SJSA1 (cell line): ENCODE measurements at regions not wholly inside any gene's neighbourhood (a gene's known extent, or its start where the extent isn't known, plus 50 kb on each side); places are given as distances from the start of the nearest gene placed in this dataset.

Experiments
- DNase-seq, 2 experiments: peaks; one replicate each; pipeline ENCODE4 v3.0.0-alpha.2; 2015 to 2020; ENCODE audit warnings: low spot score in 2 of 2, low read depth in 1 of 2
- H3K27ac ChIP-seq: fragments of 250-450 bp; sonication (Bioruptor Pico); 2 replicates; pipeline ENCODE4 v1.5.1; 2020; ENCODE audit warnings: mild to moderate bottlenecking, moderate library complexity
- H3K27me3 ChIP-seq: fragments of 250-450 bp; sonication (Bioruptor Pico); replicated peaks from 2 replicates; pipeline ENCODE4 v1.5.1; 2020; ENCODE audit warnings: mild to moderate bottlenecking, moderate library complexity
- H3K36me3 ChIP-seq: fragments of 250-450 bp; sonication (Bioruptor Pico); 2 replicates; pipeline ENCODE4 v1.5.1; 2020; ENCODE audit warnings: mild to moderate bottlenecking
- H3K4me1 ChIP-seq: fragments of 250-450 bp; sonication (Bioruptor Pico); replicated peaks from 2 replicates; pipeline ENCODE4 v1.6.1; 2021; ENCODE audit warnings: mild to moderate bottlenecking
- H3K4me3 ChIP-seq: fragments of 250-450 bp; sonication (Bioruptor Pico); 2 replicates; pipeline ENCODE4 v1.5.1; 2020; ENCODE audit warnings: mild to moderate bottlenecking
- H3K9me3 ChIP-seq: fragments of 250-450 bp; sonication (Bioruptor Pico); replicated peaks from 2 replicates; pipeline ENCODE4 v1.5.1; 2020; ENCODE audit warnings: mild to moderate bottlenecking

DNA sequence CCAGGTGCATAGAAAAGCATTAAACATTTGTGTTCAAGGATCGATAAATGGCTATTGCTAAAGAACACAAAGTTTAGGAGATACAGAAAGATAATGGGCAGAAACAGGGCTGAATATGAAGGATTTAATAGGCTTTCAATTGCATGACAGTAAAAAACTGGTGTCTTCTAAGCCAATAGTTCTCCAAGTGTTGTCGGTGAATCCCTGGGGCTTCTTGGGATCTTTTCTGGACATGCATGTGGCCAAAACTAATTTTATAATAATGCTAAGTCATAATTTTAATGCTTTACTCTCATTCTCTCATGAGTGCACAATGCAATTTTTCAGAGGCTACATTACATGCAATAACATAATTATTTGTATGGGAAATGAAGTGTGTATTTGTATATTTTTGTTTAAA is 521.1 kb upstream of the ANKRD30A start:
- Histone ChIP-seq H3K27me3 (no peaks in the 10 kb centered on the region), H3K27ac (no peak overlapping the region), H3K4me3 (no peak overlapping the region), H3K9me3 (no peaks in the 10 kb centered on the region), H3K36me3 (no peaks in the 10 kb centered on the region), H3K4me1 (peaks cover 37% of the 10 kb centered on the region)
- no peak for DNase-seq

DNA sequence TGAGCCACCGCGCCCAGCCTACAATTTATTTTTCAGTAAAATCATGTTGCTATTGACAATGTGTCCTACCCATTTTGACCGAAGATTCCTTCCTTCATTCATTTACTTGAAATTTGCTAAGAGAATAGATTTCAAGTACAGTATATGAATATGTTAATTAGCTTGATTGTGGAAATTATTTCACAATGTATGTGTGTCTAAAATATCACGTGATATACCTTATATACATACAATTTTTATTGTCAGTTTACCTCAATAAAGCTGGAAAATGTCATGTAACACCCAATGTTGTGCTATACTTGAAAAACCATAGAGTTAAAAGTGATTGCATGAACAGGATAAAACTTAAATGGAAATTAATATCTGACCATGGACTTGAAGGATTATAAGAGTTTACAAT is 521.7 kb upstream of the ANKRD30A start:
- H3K9me3 ChIP-seq = no peaks in the 10 kb centered on the region
- no peak overlapping the region for H3K27ac ChIP-seq
- no peaks in the 10 kb centered on the region for H3K27me3 ChIP-seq
- no peak overlapping the region for H3K4me3 ChIP-seq
- DNase-seq = no peak
- H3K4me1 ChIP-seq = peaks cover 31% of the 10 kb centered on the region
- no peaks in the 10 kb centered on the region for H3K36me3 ChIP-seq

DNA sequence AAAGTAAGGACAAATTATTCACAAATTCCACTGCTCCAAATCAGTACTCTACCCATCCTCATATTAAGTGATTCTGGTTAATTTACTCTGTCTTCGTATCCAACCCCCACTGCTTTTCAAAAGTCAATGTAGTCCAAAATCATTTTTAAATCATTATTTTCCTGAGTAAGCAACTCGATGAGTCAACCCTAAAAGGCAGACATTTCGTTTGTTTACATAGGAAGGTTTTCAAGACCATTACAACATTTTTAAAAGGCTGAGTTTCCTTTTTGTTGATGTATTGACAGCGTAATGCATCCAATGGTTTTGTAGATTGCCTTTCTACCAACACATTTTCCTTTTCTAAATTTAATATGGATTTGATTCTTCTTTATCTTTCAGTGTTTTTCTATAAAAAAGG is 523.0 kb upstream of the ANKRD30A start:
- peak in 1 of 2 experiments; percentile 52 for DNase-seq
- Histone ChIP-seq H3K27ac (no peak overlapping the region), H3K36me3 (no peaks in the 10 kb centered on the region)

DNA sequence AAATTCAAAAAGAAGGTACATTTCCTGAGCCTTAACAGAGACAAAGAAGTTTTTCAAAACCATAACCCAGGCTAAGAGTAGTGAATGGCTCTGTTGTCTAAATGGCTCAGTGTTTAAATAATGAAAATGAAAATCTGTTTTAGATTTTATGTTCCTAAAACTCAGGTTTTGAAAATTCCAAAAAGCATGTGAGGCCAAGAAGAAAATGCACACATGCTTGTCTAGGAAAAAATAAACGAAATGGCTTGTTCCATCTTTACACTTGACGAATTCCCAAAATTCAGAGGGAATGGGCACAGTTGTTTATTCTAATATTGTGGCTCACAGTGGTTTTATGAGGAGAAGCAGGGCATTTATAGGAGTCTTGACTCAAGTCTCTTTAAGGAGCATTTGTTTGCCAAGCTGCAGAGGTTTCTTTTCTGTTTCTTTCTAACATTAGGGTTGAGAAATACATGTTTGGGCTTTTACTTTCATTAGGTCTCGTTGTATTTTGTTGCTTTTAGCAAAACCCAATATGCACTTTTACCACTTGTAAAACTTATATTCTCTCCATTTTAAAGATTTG is 527.6 kb upstream of the ANKRD30A start:
- Histone ChIP-seq H3K9me3 (no peaks in the 10 kb centered on the region), H3K4me3 (no peak overlapping the region), H3K27ac (no peak overlapping the region), H3K4me1 (peaks cover 9% of the 10 kb centered on the region), H3K27me3 (no peaks in the 10 kb centered on the region), H3K36me3 (no peaks in the 10 kb centered on the region)
- no peak for DNase-seq

More for the DNA sequence above, 523.0 kb upstream of the ANKRD30A start:
- no peaks in the 10 kb centered on the region for H3K27me3 ChIP-seq
- H3K9me3 ChIP-seq = no peaks in the 10 kb centered on the region
- H3K4me3 ChIP-seq = no peak overlapping the region
- peaks cover 19% of the 10 kb centered on the region for H3K4me1 ChIP-seq

DNA sequence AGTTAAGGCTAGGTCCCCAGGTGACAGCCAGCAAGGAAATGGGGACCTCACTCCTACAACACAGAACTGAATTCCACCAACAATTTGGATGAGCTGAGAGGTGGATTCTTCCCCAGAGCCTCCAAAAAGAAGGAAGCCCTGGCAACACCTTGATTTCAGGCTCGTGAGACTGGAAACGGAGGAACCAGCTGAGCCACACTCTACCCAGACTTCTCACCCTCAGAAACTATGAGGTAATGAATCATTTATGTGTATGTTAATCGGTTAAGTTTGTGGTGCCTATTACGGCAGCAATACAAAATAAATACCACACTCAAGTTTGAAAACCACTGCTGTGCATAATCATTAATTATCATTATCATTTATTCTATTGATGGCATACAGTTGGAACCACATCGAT is 532.4 kb upstream of the ANKRD30A start:
- Histone ChIP-seq H3K27ac (no peak overlapping the region), H3K36me3 (no peaks in the 10 kb centered on the region), H3K4me1 (no peaks in the 10 kb centered on the region), H3K27me3 (no peaks in the 10 kb centered on the region), H3K4me3 (no peak overlapping the region), H3K9me3 (no peaks in the 10 kb centered on the region)
- DNase-seq = no peak

DNA sequence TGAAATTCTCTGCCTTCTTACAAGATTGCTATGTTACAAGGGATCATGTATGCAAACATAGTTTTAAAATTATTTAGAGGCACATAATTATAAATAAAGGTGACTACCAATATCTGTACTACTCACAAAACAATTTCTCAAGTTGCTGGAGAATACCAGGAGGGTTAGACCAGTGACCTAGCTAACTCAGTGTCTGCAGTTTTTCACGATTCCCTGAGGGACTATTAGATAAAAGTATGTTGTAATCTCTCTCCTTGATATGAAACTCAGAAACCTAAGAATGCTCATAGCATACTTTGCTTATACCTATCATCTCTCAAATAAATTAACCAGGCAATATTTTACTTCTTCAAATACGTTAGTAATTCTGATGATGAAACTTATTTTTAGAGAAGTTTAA is 534.0 kb upstream of the ANKRD30A start:
- H3K9me3 ChIP-seq = no peaks in the 10 kb centered on the region
- no peaks in the 10 kb centered on the region for H3K4me1 ChIP-seq
- H3K4me3 ChIP-seq = no peak overlapping the region
- H3K27ac ChIP-seq = no peak overlapping the region
- no peaks in the 10 kb centered on the region for H3K27me3 ChIP-seq
- no peak for DNase-seq
- H3K36me3 ChIP-seq = no peaks in the 10 kb centered on the region

DNA sequence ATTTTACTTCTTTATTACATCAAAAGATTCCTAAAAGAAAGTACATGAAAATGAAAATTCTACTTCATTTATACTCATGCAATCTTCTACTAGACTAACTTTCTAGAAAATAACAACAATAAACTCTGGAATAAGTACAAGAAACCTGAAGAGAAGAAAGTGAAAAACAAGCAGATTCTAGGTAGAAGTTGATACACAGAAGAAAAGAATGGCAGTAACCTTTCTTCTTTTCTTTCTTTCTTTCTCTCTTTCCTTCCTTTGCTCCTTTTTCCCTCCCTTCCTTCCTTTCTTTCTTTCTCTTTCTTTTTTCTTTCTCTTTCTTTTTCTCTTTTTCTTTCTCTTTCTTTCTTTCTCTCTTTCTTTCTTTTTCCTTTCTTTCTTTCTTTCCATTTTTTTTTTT is 541.7 kb upstream of the ANKRD30A start:
- no peaks in the 10 kb centered on the region for H3K9me3 ChIP-seq
- H3K27ac ChIP-seq = no peak overlapping the region
- H3K36me3 ChIP-seq = no peaks in the 10 kb centered on the region
- H3K4me1 ChIP-seq = peaks cover 10% of the 10 kb centered on the region
- no peaks in the 10 kb centered on the region for H3K27me3 ChIP-seq
- H3K4me3 ChIP-seq = no peak overlapping the region
- no peak for DNase-seq

DNA sequence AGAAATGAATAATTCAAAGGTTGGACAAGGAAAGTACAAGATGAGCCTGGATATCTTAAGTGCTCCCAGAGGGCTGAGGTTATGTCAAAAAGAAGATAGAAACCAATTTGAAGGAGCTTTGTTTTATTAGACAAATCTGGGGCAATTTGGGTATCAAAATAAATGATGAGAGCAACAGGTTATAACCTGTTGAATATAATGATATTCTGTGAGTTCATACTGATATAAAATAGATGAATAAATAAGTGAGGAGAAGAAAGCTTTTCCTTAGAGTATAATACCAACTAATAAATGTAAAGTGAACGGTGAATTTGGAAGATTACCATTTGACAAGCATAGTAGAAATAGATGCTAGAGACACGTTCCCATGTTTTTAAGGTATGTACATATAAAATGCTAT is 544.2 kb upstream of the ANKRD30A start:
- H3K4me1 ChIP-seq = peaks cover 19% of the 10 kb centered on the region
- H3K27ac ChIP-seq = no peak overlapping the region
- H3K9me3 ChIP-seq = no peaks in the 10 kb centered on the region
- no peak overlapping the region for H3K4me3 ChIP-seq
- H3K36me3 ChIP-seq = no peaks in the 10 kb centered on the region
- no peaks in the 10 kb centered on the region for H3K27me3 ChIP-seq
- no peak for DNase-seq

DNA sequence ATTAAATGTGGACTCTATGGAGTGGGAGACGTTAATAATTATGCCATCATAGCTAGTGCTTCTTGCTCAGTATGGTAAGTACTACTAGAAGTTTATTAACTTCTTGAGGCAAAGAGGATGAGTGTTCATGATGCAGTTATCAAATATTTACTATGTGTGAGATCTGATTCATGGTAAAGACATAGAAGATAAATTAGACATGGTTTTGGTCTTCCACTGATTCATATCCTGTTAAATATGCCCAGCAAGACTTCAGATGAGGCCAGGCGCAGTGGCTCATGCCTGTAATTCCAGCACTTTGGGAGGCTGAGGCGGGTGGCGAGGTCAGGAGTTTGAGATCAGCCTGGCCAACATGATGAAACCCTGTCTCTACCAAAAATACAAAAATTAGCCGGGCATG is 547.1 kb upstream of the ANKRD30A start:
- Histone ChIP-seq H3K27ac (no peak overlapping the region), H3K36me3 (no peaks in the 10 kb centered on the region), H3K4me3 (no peak overlapping the region), H3K9me3 (no peaks in the 10 kb centered on the region), H3K4me1 (peaks cover 23% of the 10 kb centered on the region), H3K27me3 (no peaks in the 10 kb centered on the region)
- DNase-seq = no peak

DNA sequence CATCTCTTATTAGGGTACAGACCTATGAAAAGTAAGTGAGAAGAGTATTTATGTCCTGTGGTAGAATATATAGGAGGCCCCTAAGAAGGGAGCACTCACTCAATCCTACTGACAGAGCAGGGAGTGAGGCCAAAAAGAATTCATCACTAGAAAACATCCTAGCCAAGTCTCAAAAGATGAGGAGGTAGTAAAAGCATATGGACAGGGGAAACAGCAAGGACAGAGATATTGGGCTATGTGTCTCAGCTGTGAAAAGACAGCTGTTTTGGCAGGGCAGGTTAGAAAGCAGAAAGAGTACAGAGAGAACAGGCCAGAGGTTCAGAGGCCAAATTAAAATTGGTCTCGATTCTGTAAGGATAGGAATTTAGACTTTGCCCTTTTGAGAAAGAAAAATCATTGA is 548.3 kb upstream of the ANKRD30A start:
- Histone ChIP-seq H3K4me1 (peaks cover 23% of the 10 kb centered on the region), H3K36me3 (no peaks in the 10 kb centered on the region), H3K4me3 (no peak overlapping the region), H3K27ac (no peak overlapping the region), H3K27me3 (no peaks in the 10 kb centered on the region), H3K9me3 (no peaks in the 10 kb centered on the region)
- DNase-seq = no peak

DNA sequence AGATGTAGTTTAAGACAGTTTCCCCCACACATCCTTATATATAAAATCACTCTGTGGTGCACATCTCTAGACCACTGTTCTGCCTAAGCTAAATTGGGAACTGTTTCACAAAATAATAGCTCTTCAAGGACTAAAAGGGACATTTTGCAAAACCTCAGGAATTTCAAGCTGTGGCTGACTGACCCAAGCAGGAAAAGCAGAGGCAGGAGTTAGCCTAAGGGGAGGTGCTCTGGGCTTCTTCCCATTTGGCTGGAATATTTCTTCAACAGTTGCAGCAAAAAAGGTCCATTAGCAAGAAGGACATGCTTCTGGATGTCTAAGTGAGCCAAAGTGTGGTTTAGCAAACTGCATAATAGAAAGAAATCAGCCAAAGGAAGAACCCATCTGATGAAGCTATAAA is 551.2 kb upstream of the ANKRD30A start:
- Histone ChIP-seq H3K4me1 (peaks cover 13% of the 10 kb centered on the region), H3K4me3 (no peak overlapping the region), H3K27me3 (no peaks in the 10 kb centered on the region), H3K36me3 (no peaks in the 10 kb centered on the region), H3K9me3 (no peaks in the 10 kb centered on the region), H3K27ac (no peak overlapping the region)
- DNase-seq = no peak

DNA sequence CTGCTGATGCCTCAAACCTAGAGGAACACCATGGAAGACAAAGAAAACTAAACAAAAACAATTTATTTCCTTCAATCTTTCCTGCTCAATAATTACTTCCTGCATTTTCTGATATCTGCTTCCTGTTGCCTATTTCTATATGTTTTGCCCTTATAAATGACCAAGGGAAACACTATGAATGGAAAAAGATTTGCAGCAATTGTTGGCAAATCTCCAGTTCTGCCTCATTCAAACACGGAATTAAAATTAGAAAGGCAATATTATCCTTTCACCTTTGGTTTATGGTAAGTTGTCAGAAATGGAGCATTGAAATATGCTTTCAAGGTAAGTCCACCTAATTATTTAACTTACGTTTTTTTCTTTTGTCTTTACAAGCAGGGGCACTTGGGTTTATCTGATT is 552.2 kb upstream of the ANKRD30A start:
- H3K27ac ChIP-seq = no peak overlapping the region
- H3K4me1 ChIP-seq = peaks cover 8% of the 10 kb centered on the region
- H3K9me3 ChIP-seq = no peaks in the 10 kb centered on the region
- H3K27me3 ChIP-seq = no peaks in the 10 kb centered on the region
- no peak for DNase-seq
- no peaks in the 10 kb centered on the region for H3K36me3 ChIP-seq
- no peak overlapping the region for H3K4me3 ChIP-seq

DNA sequence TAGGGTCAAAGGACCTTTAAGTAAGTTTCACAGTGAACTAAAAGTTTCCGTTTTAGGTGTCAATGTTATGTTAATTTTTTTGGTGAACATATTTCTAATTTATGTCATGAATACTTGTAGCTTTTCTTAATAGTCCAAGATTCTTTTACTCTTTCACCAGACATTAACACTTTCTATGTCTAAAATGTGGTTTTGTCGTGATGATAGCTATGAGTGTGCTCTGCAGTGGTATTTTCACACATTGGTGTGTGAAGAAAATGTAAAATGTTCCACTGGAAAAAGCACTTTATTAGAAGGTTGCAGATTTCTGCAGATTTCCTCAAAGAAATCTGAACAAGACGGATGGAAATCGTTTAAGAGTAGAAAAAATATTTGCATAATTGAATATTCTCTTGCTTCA is 561.0 kb upstream of the ANKRD30A start:
- H3K27me3 ChIP-seq = no peaks in the 10 kb centered on the region
- no peaks in the 10 kb centered on the region for H3K36me3 ChIP-seq
- DNase-seq = no peak
- H3K4me3 ChIP-seq = no peak overlapping the region
- H3K9me3 ChIP-seq = no peaks in the 10 kb centered on the region
- H3K4me1 ChIP-seq = no peaks in the 10 kb centered on the region
- no peak overlapping the region for H3K27ac ChIP-seq

DNA sequence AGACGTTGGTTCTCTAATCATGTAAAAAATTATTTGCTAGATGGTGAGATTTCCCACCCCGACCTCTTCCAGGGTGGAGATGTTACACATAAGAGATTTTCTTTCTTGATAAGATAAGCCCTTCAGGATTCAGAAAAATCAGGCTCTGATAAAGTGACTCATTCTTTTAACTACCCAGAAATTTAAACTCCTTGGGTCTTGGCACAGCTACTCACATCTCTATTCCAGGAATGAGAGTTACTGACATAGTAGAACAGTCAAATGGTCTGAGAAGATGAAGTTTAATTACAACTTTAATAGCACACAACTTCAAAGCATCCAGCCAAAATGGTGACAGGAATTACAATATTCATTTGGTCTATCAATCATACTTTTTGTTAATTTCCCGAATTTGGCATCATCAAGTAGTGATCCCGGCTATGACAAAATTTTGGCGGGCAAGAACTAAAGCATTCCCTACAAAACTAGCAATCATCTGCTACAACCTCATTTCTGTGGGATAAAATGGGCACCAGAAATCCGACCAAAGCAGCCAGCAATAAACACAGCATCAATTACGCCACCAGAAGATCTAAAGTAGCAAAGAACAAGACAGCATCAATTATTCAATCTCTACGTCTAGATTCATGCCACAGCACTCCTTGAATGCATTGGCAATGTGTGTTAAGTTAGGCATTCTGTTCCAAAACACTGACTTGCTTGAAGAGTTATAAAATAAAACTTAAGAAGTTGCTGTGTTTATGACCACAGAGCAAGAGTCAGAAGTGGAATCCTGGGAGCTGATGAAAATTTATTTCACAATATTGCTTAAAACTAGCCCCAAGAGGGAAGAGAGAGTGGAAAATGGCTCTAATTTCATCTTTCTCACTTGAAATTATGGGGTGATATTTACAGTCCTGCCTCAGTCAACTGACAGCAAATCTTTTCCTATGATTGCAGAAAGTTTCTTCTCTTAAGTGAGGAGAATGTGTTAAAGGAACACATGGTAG is 565.7 kb upstream of the ANKRD30A start:
- peaks cover 30% of the 10 kb centered on the region for H3K4me1 ChIP-seq
- no peak overlapping the region for H3K4me3 ChIP-seq
- no peaks in the 10 kb centered on the region for H3K36me3 ChIP-seq
- DNase-seq = no peak
- H3K27me3 ChIP-seq = no peaks in the 10 kb centered on the region
- no peaks in the 10 kb centered on the region for H3K9me3 ChIP-seq
- H3K27ac ChIP-seq = no peak overlapping the region
